HCT116 (cell line): ENCODE measurements at regions not wholly inside any gene's neighbourhood (a gene's known extent, or its start where the extent isn't known, plus 50 kb on each side); places are given as distances from the start of the nearest gene placed in this dataset.

Experiments
- CBX3 ChIP-seq: IDR thresholded peaks from 2 replicates; pipeline ENCODE4 v1.6.1; 2012; ENCODE audit warnings: low read depth
- CEBPB ChIP-seq: IDR thresholded peaks from 2 replicates; pipeline ENCODE4 v1.6.1; 2012; ENCODE audit warnings: low read depth
- CTCF ChIP-seq, 3 experiments: fragments of 200-600 bp in 1 of 3; sonication (generic) in 1 of 3; IDR thresholded peaks in 2 of 3; conservative IDR thresholded peaks in 1 of 3; 2 replicates each; pipeline ENCODE4 v1.5.1; 2012 to 2017; ENCODE audit warnings: low read depth in 2 of 3, low read length in 2 of 3, antibody characterized with exemption in 1 of 3, borderline replicate concordance in 1 of 3, control low read depth in 1 of 3, mild to moderate bottlenecking in 1 of 3, mixed read lengths in 1 of 3, mixed run types in 1 of 3, moderate library complexity in 1 of 3; ENCODE audit not compliant: insufficient read depth in 1 of 3
- EZH2 ChIP-seq: fragments of 200-600 bp; sonication (generic); IDR thresholded peaks from 2 replicates; pipeline ENCODE4 v1.6.1; 2017; ENCODE audit warnings: antibody characterized with exemption, mixed run types
- EZH2phosphoT487 ChIP-seq: fragments of 200-600 bp; IDR thresholded peaks from 2 replicates; pipeline ENCODE4 v1.6.1; 2018; ENCODE audit warnings: antibody characterized with exemption, borderline replicate concordance
- FOSL1 ChIP-seq: IDR thresholded peaks from 2 replicates; pipeline ENCODE4 v1.6.1; 2012; ENCODE audit warnings: low read depth
- JUND ChIP-seq: IDR thresholded peaks from 2 replicates; pipeline ENCODE4 v1.6.1; 2012
- POLR2A ChIP-seq: IDR thresholded peaks from 2 replicates; pipeline ENCODE4 v1.7.0; 2011; ENCODE audit warnings: borderline replicate concordance; ENCODE audit not compliant: insufficient read depth, insufficient read length; ENCODE audit errors: extremely low read depth
- POLR2AphosphoS5 ChIP-seq: IDR thresholded peaks from 2 replicates; pipeline ENCODE4 v1.6.1; 2011; ENCODE audit warnings: mild to moderate bottlenecking, low read depth, low read length, moderate library complexity
- SIN3A ChIP-seq: IDR thresholded peaks from 2 replicates; pipeline ENCODE4 v1.6.1; 2012; ENCODE audit warnings: low read depth
- YY1 ChIP-seq: IDR thresholded peaks from 2 replicates; pipeline ENCODE4 v1.6.1; 2011; ENCODE audit warnings: low read length, low read depth, moderate library complexity, mild to moderate bottlenecking; ENCODE audit not compliant: insufficient replicate concordance; ENCODE audit errors: extremely low read depth
- ZBTB33 ChIP-seq: IDR thresholded peaks from 2 replicates; pipeline ENCODE4 v1.6.1; 2011; ENCODE audit warnings: mild to moderate bottlenecking, low read length, moderate library complexity; ENCODE audit not compliant: insufficient replicate concordance; ENCODE audit errors: extremely low read depth
- ZNF274 ChIP-seq: fragments of 200-500 bp; sonication (Bioruptor generic); IDR thresholded peaks from 2 replicates; pipeline ENCODE4 v1.6.1; 2014; ENCODE audit warnings: mild to moderate bottlenecking, low read depth, low read length, inconsistent platforms
- TF ChIP-seq, protein P1 (sequence below): IDR thresholded peaks from 2 replicates; pipeline ENCODE4 v1.6.1; 2012

- TF ChIP-seq CTCF (IDR thresholded peaks at IDR 0.05 in 2 of 3, conservative IDR thresholded peaks at IDR 0.05 in 1 of 3; ENCODE audit: borderline replicate concordance in 1 of 3, insufficient read depth in 1 of 3, low read depth in 2 of 3, low read length in 2 of 3) = no peak
- no peak for TF ChIP-seq POLR2AphosphoS5
- TF ChIP-seq POLR2A = no peak
- TF ChIP-seq, protein P1, sequence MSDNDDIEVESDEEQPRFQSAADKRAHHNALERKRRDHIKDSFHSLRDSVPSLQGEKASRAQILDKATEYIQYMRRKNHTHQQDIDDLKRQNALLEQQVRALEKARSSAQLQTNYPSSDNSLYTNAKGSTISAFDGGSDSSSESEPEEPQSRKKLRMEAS = no peak
- no peak for TF ChIP-seq CBX3
- TF ChIP-seq EZH2phosphoT487 = no peak
- TF ChIP-seq EZH2 = no peak
- TF ChIP-seq ZBTB33 = no peak
- no peak for TF ChIP-seq CEBPB
- TF ChIP-seq ZNF274 = no peak
- no peak for TF ChIP-seq JUND
- no peak for TF ChIP-seq SIN3A
- TF ChIP-seq YY1 = no peak
- TF ChIP-seq FOSL1 = no peak
Measured at GRCh38 chr2:59569124-59569523, 984.3 kb downstream of the BCL11A start.
